Calu3 (cell line): ENCODE measurements at regions not wholly inside any gene's neighbourhood (a gene's known extent, or its start where the extent isn't known, plus 50 kb on each side); places are given as distances from the start of the nearest gene placed in this dataset.
A peak's percentile ranks its signal among the peaks of the same experiment; 100 is the strongest.

ENCODE experiments used
- BruUV-seq: library from RNA; stranded (reverse); fragments of 400-500 nt; replicated peaks from 2 replicates; lab custom pipeline; 2021; lab: Mats Ljungman, UMichigan
- CTCF ChIA-PET: fragments of 300-600 bp; sonication (Branson Sonifier 250); formaldehyde crosslinking; loops from one replicate; lab custom pipeline; 2022; ENCODE audit warnings: antibody characterized with exemption; lab: Charles Lee
- DNase-seq: peaks from one replicate; pipeline ENCODE4 v3.0.0; 2022
- H3K27ac Mint-ChIP-seq: one replicate; pipeline ENCODE4 v1.8.0; 2022; ENCODE audit warnings: mixed read lengths; ENCODE audit not compliant: unreplicated experiment
- H3K27me3 Mint-ChIP-seq: one replicate; pipeline ENCODE4 v1.8.0; 2022; ENCODE audit warnings: mixed read lengths; ENCODE audit not compliant: unreplicated experiment
- H3K36me3 Mint-ChIP-seq: one replicate; pipeline ENCODE4 v1.8.0; 2022; ENCODE audit warnings: mild to moderate bottlenecking, moderate library complexity, mixed read lengths; ENCODE audit not compliant: insufficient read depth, unreplicated experiment
- H3K4me1 Mint-ChIP-seq: one replicate; pipeline ENCODE4 v1.8.0; 2022; ENCODE audit warnings: mild to moderate bottlenecking, low read depth, mixed read lengths; ENCODE audit not compliant: unreplicated experiment
- H3K4me3 Mint-ChIP-seq: one replicate; pipeline ENCODE4 v1.8.0; 2022; ENCODE audit warnings: mild to moderate bottlenecking, low read depth, moderate library complexity, mixed read lengths; ENCODE audit not compliant: unreplicated experiment
- H3K9me3 Mint-ChIP-seq: one replicate; pipeline ENCODE4 v1.8.0; 2022; ENCODE audit warnings: low read depth, mixed read lengths; ENCODE audit not compliant: unreplicated experiment
- intact Hi-C: fragments of 100-400 bp; cut with micrococcal nuclease; formaldehyde crosslinking; loops from one replicate; pipeline ENCODE4 v1.10.0; 2022; ENCODE audit not compliant: unreplicated experiment
- TF ChIP-seq, protein P1 (sequence below): fragments of 200-600 bp; IDR thresholded peaks from one replicate; pipeline ENCODE4 v1.8.0; 2022; ENCODE audit warnings: antibody characterized with exemption; ENCODE audit not compliant: unreplicated experiment

DNA sequence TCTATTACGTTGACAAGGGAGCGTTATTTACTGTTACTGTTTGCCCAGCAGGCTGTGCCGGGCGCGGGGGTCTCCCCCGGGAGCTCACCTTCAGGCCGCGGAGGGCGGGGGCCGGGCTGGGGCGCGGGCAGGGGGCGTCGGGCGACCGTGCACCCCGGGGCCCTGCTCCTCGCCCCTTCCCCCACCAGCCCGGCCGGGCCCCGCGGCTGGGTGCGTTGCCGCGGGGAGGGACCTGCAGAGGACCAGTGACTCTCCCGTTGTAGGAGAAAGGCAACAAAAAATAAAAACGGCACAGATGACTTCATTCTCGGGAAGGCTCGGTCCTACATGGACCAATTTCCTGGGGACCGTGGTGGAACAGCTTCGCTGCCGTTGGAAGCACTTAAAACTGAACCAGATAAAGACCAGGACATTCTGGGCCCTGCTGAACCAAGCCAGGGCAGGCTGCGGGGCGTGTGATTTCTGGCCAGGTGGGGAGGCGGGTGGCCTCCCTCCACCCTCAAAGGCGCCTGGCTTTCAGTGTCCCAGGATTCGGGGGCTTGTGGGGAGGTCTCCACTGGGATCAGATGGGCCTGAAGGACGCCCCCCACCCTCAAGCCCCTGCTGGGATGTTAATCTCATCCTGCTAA is 57.4 kb downstream of the IGLL1 start:
- H3K4me1 Mint-ChIP-seq = peaks cover 6% of the 10 kb centered on the region
- no TSS peak for BruUV-seq
- no peak overlapping the region for H3K27ac Mint-ChIP-seq
- TF ChIP-seq, protein P1, sequence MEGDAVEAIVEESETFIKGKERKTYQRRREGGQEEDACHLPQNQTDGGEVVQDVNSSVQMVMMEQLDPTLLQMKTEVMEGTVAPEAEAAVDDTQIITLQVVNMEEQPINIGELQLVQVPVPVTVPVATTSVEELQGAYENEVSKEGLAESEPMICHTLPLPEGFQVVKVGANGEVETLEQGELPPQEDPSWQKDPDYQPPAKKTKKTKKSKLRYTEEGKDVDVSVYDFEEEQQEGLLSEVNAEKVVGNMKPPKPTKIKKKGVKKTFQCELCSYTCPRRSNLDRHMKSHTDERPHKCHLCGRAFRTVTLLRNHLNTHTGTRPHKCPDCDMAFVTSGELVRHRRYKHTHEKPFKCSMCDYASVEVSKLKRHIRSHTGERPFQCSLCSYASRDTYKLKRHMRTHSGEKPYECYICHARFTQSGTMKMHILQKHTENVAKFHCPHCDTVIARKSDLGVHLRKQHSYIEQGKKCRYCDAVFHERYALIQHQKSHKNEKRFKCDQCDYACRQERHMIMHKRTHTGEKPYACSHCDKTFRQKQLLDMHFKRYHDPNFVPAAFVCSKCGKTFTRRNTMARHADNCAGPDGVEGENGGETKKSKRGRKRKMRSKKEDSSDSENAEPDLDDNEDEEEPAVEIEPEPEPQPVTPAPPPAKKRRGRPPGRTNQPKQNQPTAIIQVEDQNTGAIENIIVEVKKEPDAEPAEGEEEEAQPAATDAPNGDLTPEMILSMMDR = no peak
- H3K9me3 Mint-ChIP-seq = no peaks in the 10 kb centered on the region
- no peaks in the 10 kb centered on the region for H3K27me3 Mint-ChIP-seq
- peak; percentile 8 for DNase-seq
- H3K36me3 Mint-ChIP-seq = peaks cover 13% of the 10 kb centered on the region
- H3K4me3 Mint-ChIP-seq = peak overlapping the region; percentile 12
- CTCF ChIA-PET = no interaction called here
- intact Hi-C loops = no loop called here

DNA sequence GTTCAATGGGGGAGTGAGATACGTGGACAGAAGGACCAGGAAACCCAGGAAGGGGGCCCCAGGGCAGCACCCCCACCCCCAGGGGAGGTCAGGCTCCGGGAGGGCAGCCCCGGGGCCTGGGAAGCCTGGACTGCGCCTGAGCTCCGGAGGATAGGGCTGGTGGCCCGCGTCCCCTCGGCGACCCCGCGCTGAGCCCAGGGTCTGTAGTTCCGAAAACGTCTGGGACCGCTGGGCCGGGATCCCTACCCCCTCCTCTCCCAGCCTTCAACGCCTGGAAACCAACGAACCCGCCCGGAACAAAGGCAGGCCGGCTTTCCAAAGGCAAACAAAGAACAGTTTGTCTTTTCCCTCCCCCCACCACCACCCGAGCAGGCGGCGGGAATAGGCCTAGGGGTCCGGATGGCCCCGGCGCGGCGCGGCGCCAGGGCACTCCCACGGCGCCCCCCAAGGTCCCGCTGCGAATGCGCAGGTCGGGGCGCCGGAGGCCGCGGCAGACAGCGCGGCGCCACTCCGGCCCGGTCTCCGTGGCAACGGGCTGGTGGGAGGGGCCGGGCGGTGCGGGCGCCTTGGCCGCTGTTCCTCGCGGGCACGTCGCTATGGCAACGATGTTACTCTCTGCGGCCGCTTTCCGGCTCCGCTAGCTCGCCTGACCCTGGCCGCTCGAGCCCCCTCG is 58.5 kb downstream of the IGLL1 start:
- DNase-seq = peak; percentile 94
- Mint-ChIP-seq H3K9me3 (no peaks in the 10 kb centered on the region), H3K36me3 (peaks cover 13% of the 10 kb centered on the region), H3K4me1 (peaks cover 6% of the 10 kb centered on the region), H3K27ac (peak overlapping the region; percentile 72), H3K27me3 (no peaks in the 10 kb centered on the region), H3K4me3 (peak overlapping the region; percentile 63)
- TF ChIP-seq, protein P1 = no peak
- BruUV-seq = no TSS peak
- intact Hi-C loops = no loop called here
- CTCF ChIA-PET = no interaction called here

DNA sequence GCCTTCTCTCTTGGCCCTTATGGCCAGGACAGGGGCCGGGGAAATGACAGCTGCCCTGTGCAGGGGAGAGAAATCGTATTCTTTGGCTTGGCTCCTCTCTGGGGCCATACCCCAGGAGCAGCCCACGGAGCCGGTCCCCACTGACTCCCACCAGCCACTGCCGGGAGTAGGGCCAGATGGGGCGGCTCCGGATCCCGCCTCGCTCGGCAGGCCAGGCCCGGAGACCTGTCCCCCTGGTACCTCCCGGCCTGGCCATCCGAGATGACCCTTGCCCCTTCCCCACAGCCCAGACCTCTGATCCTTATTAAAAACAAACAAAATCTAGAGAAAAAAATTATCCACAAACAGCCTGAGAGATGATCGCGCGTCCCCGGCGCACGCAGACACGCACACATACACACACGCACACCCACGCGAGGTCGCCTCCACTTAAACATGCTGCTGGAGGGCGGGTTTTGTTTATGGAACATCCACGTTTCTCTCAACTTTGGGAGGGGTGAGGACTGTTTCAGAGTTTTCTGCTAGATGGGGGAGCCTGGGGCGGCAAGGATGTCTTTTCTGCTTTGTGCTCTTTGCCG is 59.1 kb downstream of the IGLL1 start:
- peaks cover 13% of the 10 kb centered on the region for H3K36me3 Mint-ChIP-seq
- DNase-seq = no peak
- CTCF ChIA-PET = no interaction called here
- H3K9me3 Mint-ChIP-seq = no peaks in the 10 kb centered on the region
- intact Hi-C loops = no loop called here
- H3K4me3 Mint-ChIP-seq = peak overlapping the region; percentile 63
- H3K27ac Mint-ChIP-seq = peak overlapping the region; percentile 72
- no peaks in the 10 kb centered on the region for H3K27me3 Mint-ChIP-seq
- no TSS peak for BruUV-seq
- H3K4me1 Mint-ChIP-seq = peaks cover 6% of the 10 kb centered on the region
- TF ChIP-seq, protein P1 = no peak

DNA sequence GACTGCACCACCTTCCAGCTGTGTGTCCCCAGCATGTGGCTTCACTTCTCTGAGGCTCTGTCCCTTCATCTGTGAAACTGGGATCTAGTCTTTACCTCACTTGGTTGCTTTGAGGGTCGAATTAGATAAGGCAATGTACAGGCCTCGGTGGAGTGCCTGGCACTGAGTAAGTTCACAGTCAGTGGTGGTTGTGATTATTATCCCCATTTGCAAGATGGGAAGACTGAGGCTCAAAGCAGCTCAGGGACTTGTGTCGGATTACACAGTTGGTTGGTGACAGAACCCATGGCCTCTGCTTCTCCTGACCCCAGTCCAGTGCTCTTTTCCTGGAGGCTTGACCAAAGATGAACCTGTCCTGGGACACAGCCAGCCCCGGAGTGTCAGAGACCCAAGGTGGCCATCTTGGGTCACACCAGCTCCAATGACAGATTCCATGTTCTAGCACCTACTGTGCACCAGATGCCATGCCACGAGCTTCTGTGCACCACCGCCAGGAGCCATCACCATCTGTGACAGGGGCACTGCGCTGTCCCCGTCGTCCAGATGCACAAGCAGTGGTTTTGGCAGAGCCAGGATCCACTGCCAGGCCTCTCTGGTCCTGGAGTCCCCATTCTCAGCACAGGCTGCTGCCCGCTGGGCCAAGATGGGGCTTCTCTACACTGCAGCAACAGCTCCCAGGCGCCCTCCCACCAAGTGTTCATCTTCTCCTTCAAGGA is 60.5 kb downstream of the IGLL1 start:
- intact Hi-C loops = no loop called here
- peaks cover 6% of the 10 kb centered on the region for H3K4me1 Mint-ChIP-seq
- peaks cover 13% of the 10 kb centered on the region for H3K36me3 Mint-ChIP-seq
- no peaks in the 10 kb centered on the region for H3K9me3 Mint-ChIP-seq
- TF ChIP-seq, protein P1 = no peak
- CTCF ChIA-PET = no interaction called here
- DNase-seq = no peak
- H3K4me3 Mint-ChIP-seq = no peak overlapping the region
- H3K27ac Mint-ChIP-seq = no peak overlapping the region
- H3K27me3 Mint-ChIP-seq = no peaks in the 10 kb centered on the region
- no TSS peak for BruUV-seq
